Brain microvascular endothelial cell (primary cell): ENCODE measurements at regions not wholly inside any gene's neighbourhood (a gene's known extent, or its start where the extent isn't known, plus 50 kb on each side); places are given as distances from the start of the nearest gene placed in this dataset.

Source experiments
- DNase-seq: peaks from one replicate; pipeline ENCODE4 v3.0.0-alpha.2; 2020
- H3K27ac ChIP-seq: fragments of 250-450 bp; sonication (Bioruptor Pico); 2 replicates; pipeline ENCODE4 v1.5.1; 2020; ENCODE audit warnings: mild to moderate bottlenecking, moderate library complexity
- H3K27me3 ChIP-seq: fragments of 250-450 bp; sonication (Bioruptor Pico); replicated peaks from 2 replicates; pipeline ENCODE4 v1.5.1; 2020; ENCODE audit warnings: mild to moderate bottlenecking
- H3K36me3 ChIP-seq: fragments of 250-450 bp; sonication (Bioruptor Pico); replicated peaks from 2 replicates; pipeline ENCODE4 v1.5.1; 2020; ENCODE audit warnings: mild to moderate bottlenecking
- H3K4me3 ChIP-seq: 2 replicates; pipeline ENCODE4 v1.5.1; 2011; ENCODE audit warnings: low read depth, mild to moderate bottlenecking, control low read depth, low read length, moderate library complexity
- in situ Hi-C: cut with HindIII; loops from 2 replicates; pipeline ENCODE4 v1.10.0; 2017; ENCODE audit warnings: low sequenced_read_pairs, low pct_ligation_motif_present
- TF ChIP-seq, protein P1 (sequence below): IDR thresholded peaks from 2 replicates; pipeline ENCODE4 v1.5.1; 2011; ENCODE audit warnings: low read depth, mild to moderate bottlenecking, moderate library complexity, low read length, control low read depth, inconsistent platforms; ENCODE audit errors: missing control alignments

DNA sequence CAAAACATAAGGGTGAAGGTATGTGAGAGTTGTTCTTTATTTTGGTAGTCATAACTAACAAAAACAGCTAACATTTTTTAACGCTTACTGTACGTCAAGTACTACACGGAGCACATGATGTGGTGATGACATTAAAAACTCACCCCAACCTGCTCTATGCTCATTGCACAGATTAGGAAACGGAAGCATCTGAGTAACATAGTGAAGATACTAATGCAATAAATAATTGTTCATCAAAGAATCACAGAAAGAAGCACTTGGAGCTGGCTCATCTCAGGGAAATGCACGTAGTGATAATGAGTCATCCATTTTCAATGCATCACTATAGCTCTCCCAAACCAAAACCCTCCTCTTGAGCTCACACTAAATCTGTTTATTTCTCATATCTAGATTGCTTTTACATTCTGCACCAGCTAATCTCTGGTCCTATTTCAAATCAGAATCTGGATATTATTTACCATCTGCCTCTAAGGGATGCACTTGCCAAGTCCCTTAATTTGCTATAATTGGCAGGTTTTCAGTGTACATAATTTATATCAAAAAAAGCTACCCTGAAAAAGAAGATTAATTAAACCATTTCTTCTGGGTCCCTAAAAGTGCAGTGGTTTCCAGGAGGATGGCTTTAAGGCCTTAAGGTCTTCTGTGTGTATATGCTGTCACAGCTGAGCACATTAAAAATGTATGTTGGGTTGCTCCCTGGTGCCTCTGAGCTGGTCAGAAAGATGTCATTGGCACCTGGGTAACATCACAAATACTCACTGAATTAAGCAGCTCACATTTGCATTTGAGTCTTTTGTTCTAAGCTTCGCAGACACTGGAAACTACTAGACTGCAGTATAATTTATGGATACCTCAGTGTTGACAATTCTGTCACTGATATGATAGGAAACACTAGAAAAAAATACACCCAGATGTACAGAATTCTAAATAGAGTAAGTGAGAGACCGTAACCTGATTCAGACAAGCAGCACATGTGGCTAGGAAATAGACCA lies 677.4 kb upstream of the CITED2 start:
- in situ Hi-C loops, result loop anchor here (10.0 kb wide), 1 partner anchor 677 kb away; the partner anchor contains the start of gene CITED2
- Histone ChIP-seq H3K27ac (peak overlapping the region; percentile 92), H3K4me3 (no peak overlapping the region), H3K27me3 (no peaks in the 10 kb centered on the region), H3K36me3 (no peaks in the 10 kb centered on the region)
- peak; percentile 97 for DNase-seq
- TF ChIP-seq, protein P1, sequence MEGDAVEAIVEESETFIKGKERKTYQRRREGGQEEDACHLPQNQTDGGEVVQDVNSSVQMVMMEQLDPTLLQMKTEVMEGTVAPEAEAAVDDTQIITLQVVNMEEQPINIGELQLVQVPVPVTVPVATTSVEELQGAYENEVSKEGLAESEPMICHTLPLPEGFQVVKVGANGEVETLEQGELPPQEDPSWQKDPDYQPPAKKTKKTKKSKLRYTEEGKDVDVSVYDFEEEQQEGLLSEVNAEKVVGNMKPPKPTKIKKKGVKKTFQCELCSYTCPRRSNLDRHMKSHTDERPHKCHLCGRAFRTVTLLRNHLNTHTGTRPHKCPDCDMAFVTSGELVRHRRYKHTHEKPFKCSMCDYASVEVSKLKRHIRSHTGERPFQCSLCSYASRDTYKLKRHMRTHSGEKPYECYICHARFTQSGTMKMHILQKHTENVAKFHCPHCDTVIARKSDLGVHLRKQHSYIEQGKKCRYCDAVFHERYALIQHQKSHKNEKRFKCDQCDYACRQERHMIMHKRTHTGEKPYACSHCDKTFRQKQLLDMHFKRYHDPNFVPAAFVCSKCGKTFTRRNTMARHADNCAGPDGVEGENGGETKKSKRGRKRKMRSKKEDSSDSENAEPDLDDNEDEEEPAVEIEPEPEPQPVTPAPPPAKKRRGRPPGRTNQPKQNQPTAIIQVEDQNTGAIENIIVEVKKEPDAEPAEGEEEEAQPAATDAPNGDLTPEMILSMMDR, result no peak

DNA sequence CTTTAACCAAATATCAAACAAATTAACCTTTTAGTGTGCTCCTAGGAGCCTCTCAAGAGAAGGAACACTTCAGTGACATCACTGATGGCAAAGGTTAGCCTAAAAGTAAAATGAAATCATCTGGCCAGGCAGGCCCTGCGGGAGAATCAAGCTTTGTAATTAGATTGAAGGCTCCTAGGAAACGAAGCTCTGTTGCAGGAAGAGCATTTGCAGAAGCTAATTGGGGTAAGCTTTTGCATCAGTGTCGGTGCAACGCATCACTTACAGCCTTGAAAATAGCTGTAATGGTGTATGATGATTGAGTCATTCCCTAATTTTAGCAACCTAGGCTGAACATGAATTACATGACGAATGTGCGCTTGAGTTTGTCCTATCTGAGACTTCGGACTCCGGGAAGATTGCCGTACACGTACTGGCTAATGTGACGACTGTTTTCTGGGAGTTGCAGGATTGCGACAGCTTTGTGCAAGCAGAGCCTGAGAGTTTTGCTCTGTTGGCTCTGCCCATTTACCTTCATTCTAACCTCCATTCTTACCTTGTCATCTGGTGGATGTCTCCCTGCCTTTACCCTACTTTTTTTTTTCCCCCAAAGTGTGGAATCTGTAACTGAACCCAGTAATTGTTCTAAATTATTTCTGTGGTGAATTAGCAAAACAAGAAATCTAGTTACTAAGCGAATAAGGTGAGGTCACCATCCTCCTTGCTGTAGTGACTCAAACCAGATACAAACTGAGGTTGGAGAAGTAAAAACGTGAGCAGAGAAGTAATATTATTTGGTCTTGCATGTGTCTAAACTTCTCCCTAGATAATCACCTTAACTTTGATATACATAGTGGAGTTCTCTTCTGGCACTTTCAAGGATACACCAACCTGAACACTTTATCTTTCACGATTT lies 675.9 kb upstream of the CITED2 start:
- Histone ChIP-seq H3K4me3 (no peak overlapping the region), H3K36me3 (no peaks in the 10 kb centered on the region), H3K27me3 (no peaks in the 10 kb centered on the region), H3K27ac (peak overlapping the region; percentile 92)
- in situ Hi-C loops, result loop anchor here (10.0 kb wide), 1 partner anchor 676 kb away; the partner anchor contains the start of gene CITED2
- peak; percentile 79 for DNase-seq
- TF ChIP-seq, protein P1, result no peak

DNA sequence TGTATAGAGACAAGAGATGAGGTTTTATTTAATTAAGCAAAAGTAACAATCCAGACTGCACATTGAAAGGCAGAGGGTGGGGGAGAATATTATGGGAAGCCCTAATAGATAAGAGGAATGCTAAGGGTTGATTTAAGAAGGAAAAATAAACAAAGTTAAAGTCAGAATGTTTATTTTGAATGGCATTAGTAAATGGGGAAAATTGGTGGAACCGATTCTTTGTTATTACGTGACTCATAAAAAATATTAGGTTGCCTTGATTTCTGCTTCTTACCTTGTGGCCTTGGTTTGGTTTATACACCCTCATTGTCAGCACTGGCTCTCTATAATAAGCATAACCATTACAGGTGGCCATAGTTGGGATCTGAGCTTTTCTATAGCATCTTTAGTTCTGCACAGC lies 674.8 kb upstream of the CITED2 start:
- Histone ChIP-seq H3K27ac (no peak overlapping the region), H3K27me3 (no peaks in the 10 kb centered on the region), H3K4me3 (no peak overlapping the region), H3K36me3 (no peaks in the 10 kb centered on the region)
- in situ Hi-C loops, result no loop called here
- DNase-seq, result no peak
- TF ChIP-seq, protein P1, result no peak

DNA sequence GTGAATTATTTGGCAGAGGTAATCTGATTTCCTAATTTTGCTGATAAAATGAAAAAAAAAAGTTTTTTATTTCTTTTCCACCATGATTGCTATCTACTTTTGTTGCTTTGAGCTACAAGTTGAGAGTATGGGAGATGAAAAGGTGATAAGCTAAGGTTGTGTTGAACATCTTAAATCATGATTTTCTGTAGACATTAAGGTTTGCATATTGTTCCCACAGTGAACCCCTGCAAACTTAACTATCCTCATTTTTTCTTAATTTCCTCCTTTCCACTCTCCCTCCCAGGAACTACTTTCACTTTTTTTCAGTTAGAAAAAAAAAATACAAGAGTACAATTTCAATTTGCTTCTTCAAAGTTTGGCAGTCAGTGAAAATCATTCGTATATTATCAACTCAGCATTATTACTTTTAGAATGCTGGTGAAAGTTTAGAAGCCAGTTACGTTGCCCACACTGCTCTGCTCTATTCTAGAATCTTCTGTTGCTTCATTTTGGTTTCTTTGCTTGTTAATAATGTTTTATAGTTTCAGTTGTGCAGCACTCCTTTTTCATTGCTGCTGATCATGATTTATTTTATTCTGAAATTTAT lies 673.8 kb upstream of the CITED2 start:
- Histone ChIP-seq H3K27me3 (no peaks in the 10 kb centered on the region), H3K36me3 (no peaks in the 10 kb centered on the region), H3K4me3 (no peak overlapping the region), H3K27ac (no peak overlapping the region)
- in situ Hi-C loops, result no loop called here
- TF ChIP-seq, protein P1, result no peak
- DNase-seq, result no peak

DNA sequence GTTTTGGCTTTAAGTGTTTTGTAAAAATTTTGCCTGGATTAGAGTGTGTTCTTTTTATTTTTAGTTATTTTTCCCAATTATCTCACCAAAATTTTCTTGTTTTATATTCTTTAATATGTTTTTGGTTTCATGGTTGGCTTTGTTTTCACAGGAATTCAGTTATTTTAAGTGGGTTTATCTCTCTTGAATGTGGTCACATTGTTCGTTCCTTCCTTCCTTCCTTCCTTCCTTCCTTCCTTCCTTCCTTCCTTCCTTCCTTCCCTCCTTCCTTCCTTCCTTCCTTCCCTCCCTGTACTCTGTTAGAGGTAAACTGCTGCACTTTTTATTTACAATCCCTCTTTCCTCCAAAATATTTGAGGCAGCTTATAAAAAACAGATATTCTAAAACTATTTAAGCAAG lies 672.9 kb upstream of the CITED2 start:
- TF ChIP-seq, protein P1, result no peak
- Histone ChIP-seq H3K36me3 (no peaks in the 10 kb centered on the region), H3K4me3 (no peak overlapping the region), H3K27me3 (no peaks in the 10 kb centered on the region), H3K27ac (no peak overlapping the region)
- in situ Hi-C loops, result no loop called here
- DNase-seq, result no peak
